SH-SY5Y (cell line): ENCODE measurements at regions not wholly inside any gene's neighbourhood (a gene's known extent, or its start where the extent isn't known, plus 50 kb on each side); places are given as distances from the start of the nearest gene placed in this dataset.

Source experiments
- GATA2 ChIP-seq: IDR thresholded peaks from 2 replicates; pipeline ENCODE4 v1.6.1; 2011; ENCODE audit warnings: mild to moderate bottlenecking, low read depth, low read length
- GATA3 ChIP-seq: IDR thresholded peaks from 2 replicates; pipeline ENCODE4 v1.6.1; 2011; ENCODE audit warnings: low read depth, mild to moderate bottlenecking, low read length, moderate library complexity

GRCh38 chr11:80616070-80616800 lies 1175.4 kb upstream of the TENM4 start:
- TF ChIP-seq GATA3: peak; percentile 90
- TF ChIP-seq GATA2: peak; percentile 85

GRCh38 chr11:80613655-80614054 lies 1172.8 kb upstream of the TENM4 start:
- TF ChIP-seq GATA3 (peak; percentile 58; the same call in 1 of the 2 replicates), GATA2 (peak; percentile 46; the same call in 1 of the 2 replicates)

DNA sequence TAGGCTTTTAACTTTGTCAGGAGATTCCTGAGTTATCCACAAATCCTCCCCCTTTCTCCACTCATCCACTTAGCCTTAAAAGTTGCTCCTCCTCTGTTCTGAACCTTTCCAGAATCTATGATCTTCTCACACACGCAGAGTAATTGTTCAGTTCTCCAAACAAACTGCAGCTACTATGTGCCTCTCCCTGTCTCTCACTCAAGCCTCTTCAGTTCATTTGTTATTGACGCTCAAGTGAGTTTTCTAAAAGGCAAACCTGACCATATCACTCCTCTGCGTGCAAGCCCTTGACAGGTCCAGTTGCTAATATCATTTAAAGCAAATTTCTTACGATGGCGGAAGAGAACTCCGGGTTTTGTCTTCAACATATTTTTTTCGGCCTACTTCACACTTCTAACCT lies 1169.7 kb upstream of the TENM4 start:
- no peak for TF ChIP-seq GATA3
- no peak for TF ChIP-seq GATA2

GRCh38 chr11:80603472-80603871 lies 1162.6 kb upstream of the TENM4 start:
- TF ChIP-seq GATA2: no peak

GRCh38 chr11:80598905-80599304 lies 1158.1 kb upstream of the TENM4 start:
- TF ChIP-seq GATA2 (no peak), GATA3 (no peak)

GRCh38 chr11:80596291-80596810 lies 1155.5 kb upstream of the TENM4 start:
- no peak for TF ChIP-seq GATA3
- TF ChIP-seq GATA2: no peak

- TF ChIP-seq GATA3: no peak
- TF ChIP-seq GATA2: no peak
These were observed 1154.2 kb upstream of the TENM4 start for GRCh38 chr11:80595011-80595410.

- TF ChIP-seq GATA3: no peak
- TF ChIP-seq GATA2: no peak
These were observed 1153.0 kb upstream of the TENM4 start for GRCh38 chr11:80593648-80594374.

GRCh38 chr11:80592546-80592945 lies 1151.7 kb upstream of the TENM4 start:
- TF ChIP-seq GATA2: no peak
- TF ChIP-seq GATA3: no peak

DNA sequence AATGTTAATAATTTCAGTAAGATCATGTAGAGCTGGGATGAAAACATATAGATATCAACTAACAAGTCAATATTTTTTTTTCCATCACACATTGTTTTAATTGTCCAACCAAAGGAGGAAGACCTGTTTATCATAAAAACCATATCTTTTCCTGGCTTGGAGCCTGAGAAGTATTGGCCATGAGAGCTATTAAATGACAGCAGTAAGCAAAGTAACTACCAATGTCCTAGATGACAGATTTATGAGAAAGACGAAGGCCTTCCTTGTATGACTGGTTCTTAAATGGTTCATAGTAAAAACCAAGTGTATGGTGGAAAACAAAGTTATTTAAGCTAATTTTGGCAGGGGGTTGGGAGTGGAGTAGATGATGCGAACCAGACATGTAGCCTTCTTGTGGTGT lies 1147.1 kb upstream of the TENM4 start:
- TF ChIP-seq GATA3 (no peak), GATA2 (no peak)

- TF ChIP-seq GATA3: no peak
- no peak for TF ChIP-seq GATA2
These were observed 1145.6 kb upstream of the TENM4 start for GRCh38 chr11:80586464-80586863.

GRCh38 chr11:80584661-80585060 lies 1143.8 kb upstream of the TENM4 start:
- TF ChIP-seq GATA3: no peak
- TF ChIP-seq GATA2: no peak

GRCh38 chr11:80569832-80570231 lies 1129.0 kb upstream of the TENM4 start:
- no peak for TF ChIP-seq GATA2
- no peak for TF ChIP-seq GATA3

DNA sequence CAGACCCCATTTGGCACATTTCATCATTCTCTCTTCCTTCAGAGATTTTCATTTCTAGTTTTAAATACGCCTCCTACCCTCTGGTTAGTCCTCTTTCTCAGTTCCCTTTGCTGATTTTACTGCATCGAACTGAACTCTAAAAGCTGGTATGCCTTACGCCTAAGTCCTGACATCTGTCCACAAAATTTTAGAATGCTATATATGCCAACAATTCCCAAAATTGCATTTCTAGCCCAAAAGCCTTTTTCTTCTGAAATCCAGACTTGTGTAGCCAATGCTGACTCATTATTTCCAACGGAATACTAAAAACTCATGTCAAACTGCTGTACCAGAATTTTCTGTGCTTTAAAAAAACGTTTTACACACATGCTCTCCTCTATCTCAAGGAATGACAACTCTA lies 1124.4 kb upstream of the TENM4 start:
- TF ChIP-seq GATA3: no peak
- no peak for TF ChIP-seq GATA2
